ENCODE measurements at regions not wholly inside any gene's neighbourhood (a gene's known extent, or its start where the extent isn't known, plus 50 kb on each side); places are given as distances from the start of the nearest gene placed in this dataset.

DNA sequence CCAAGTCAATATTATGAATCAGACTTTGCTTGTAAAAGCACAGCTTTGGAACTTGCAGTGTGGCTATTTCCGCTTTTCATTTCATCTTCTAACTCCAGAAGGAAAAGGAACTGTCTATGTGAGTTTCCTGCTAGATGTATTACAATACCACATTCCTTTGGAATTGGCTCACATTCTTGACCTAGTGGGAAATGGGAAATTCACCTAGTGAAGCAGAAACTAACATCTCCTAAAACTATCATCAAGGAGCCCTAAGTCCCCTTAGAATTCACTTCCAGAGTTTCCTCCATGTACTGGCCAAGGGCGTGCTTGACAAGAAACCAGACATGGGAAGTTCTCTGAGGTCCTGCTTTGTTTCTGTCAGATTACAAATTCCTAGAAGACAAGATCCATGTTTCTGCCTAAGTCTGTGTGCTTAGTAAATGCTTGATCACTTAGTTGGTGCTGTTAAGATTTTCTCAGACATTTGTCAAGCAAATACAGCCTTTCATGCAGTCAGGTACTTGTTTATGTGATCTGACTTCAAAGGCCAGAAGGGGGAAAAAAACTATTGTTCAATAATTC, 275.7 kb upstream of the FN1 start:
- no peak for DNase-seq

DNA sequence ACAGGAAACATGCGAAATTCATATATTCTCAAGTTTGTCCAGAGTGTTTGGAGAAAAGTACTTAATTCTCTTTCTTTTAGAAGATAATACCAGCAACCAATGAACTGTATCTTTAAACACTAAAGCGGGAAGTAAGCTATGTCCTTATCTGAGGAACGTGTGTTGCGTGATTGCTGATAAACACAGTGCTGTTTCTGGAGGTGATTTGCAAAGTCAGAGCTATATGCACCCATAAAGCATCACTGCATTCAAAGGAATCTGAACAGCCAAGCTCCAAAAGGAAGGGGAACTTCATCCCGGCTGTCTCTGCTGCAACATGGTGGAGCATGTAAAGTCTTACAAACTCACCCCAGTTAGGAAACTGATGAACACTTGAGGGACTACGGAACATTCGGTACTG, 271.7 kb upstream of the FN1 start:
- DNase-seq: no peak

DNA sequence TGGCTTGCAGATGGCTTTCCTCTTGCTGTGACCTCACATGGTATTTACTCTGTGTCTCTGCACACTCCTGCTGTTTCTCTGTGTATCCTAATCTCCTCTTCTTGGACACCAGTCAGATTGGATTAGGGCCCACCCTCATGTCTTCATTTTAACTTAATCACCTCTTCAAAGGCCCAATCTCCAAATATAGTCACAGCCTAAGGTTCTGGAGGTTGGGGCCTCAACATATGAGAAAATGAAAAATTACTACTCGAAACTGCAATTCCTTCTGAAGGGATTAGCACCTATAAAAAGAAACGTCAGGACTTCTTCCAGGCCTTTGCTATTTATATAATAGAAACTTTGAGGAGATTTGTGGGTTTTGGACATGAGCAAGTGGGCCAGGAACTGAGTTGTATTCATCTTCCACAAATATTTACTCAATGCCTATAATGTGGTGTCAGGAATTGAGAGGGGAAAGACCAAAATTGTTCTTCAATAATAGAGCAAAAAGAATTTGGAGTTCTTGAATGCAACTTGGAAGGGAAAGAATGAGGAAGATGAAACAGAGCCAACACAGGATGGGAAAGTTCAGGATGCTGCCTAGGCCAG, 270.0 kb upstream of the FN1 start:
- no peak for DNase-seq

DNA sequence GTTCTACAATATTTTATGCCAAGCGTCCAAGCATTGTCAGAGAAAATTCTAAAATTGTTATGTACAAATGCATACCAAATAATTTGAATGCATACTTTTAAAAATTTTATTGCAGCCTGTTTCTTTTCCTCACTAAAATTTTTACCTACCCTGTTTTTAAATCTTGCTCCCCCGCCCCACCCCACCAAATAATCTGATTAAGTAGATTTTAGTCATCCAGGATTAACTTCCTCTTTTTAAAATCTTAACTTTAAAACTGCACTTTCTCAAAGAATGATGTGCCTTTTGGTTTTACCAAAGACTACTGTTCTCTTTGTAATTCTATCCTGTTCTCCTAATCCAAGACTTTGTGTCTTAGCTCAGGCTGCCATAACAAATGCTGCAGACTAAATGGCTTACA, 269.4 kb upstream of the FN1 start:
- DNase-seq: no peak

DNA sequence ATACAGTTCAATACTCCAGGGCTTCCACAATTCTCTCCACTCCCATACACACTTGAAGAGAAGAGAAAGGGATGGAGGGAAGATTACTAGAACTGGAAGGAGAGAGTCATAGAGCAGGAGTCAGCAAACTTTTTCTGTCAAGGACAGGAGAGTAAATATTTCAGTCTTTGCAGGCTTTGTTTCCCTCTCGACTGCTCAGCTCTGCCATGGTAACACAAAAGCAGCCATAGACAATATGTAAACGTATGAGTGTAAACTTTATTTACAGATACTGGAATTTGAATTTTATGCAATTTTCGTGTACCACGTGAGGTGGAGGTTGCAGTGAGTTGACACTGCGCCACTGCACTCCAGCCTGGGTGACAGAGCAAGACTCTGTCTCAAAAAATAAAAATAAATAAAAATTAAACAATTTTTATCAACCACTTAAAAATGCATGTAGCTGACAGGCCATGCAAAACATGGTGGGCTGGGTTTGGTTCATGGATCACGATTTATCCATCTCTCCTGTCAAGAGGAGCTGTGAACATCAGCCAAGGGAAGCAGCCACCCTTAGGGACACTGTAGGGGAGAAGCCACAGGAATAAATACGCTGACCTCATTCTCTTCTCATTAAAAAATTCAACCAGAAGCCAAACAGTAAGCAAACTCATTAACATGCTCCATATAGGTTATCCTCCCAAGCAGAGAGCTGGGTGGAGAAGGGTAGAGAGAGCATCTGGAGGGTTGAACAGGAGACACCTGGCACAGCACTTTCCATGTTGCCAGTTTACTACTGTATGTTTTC, 266.4 kb upstream of the FN1 start:
- DNase-seq: no peak

DNA sequence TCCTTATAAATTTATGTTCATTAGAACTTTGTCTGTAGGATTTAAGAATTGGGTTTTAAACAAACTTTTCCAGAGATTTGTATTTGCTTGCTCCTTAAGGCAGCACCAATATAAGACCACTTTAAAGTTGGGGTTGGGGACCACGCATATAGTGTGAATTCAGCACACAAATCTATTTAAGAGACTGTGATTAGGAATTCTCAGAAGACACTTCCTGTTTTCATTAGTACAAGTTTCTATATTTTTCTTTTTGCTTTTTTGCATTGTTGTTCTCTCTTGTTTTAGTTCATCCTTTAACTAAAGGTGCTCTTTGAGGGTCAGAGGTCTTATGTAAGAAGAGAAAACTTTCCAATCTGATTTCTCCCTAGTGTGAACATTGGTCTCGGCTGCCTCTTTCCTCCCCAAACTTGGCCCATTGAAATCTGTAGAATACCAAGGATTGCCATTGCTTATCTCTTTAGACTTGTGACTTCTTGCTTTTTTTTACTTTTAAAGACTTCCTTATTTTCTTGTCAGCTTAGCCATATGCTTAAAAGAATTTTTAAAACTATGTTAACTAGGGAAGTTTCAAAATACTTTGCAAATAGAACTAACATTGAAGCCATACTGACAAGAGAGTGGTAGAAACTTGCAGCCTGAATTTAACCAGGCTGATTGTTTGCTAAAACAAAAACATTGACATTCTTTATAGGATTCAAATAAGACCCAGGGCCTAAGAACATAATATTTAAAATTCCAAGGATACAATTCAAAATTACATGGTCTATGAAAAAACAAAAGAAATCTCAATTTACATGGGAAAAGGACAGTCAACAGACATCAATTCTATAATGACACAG, 264.1 kb upstream of the FN1 start:
- no peak for DNase-seq

DNA sequence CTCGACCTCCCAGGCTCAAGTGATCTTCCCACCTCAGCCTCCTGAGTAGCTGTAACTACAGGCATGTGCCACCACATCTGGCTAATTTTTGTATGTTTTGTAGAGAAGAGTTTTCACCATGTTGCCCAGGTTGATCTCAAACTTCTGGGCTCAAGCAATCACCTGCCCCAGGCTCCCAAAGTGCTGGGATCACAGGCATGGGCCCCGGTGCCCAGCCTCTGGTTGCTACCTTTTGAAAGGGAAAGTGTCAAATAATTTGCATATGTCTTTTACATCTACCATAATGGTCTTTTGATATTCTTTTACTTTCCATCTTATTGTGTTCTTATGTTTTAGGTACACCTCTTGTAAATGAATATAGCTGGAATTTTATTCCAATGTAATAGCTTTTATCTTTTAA, 263.1 kb upstream of the FN1 start:
- no peak for DNase-seq

DNA sequence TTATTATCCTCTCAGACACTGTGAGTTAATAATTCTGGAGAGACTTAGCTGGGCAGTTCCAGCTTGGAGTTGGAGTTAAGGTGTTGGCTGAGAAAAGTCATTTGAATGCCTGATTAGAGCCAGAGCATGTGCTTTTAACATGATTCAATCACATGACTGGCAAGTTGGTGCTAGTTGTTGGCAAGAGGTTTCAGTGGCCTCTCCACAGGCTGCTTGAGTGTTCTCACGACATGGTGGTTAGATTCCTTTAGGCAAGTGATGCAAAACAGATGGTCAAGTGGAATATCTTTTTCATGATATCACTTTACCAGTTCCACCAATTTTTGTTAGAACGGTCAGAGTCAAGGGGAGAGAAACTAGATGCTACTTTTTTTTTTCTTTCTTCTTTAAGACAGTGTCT, 262.7 kb upstream of the FN1 start:
- DNase-seq: no peak

DNA sequence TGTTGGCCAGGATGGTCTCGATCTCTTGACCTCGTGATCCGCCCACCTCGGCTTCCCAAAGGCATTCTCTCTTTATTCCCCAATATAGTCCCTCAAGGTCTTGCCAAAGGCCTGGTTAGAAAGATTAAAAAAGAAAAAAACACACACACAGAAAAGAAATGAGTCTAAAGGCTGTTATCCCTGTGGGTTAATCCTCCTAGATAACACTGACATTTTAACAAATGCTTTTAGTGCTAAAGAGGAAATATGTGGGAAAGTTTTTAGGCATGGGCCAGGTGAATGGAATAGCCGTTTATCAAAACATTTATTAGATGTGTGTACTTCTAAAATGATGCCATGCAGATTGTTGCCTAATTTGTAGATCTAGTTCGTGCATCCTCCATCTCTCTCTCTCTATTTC, 261.6 kb upstream of the FN1 start:
- DNase-seq: no peak

DNA sequence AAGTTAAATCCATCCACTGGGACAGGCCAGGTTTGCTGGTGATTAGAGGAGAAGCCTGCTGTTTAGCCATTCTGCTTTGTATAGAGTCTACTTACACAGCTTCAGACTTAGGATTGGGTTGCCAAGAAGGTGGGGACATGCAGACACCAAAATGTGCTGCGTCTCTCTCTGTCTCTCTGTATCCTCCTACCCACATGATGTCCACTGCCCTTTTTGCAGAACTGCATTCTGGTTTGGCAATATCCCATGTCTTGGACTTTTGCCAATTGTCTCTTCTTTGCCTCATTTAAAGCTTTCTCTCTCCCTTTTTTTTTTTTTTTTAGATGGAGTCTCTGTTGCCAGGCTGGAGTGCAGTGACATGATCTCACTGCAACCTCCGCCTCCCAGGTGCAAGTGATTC, 261.1 kb upstream of the FN1 start:
- DNase-seq: no peak

DNA sequence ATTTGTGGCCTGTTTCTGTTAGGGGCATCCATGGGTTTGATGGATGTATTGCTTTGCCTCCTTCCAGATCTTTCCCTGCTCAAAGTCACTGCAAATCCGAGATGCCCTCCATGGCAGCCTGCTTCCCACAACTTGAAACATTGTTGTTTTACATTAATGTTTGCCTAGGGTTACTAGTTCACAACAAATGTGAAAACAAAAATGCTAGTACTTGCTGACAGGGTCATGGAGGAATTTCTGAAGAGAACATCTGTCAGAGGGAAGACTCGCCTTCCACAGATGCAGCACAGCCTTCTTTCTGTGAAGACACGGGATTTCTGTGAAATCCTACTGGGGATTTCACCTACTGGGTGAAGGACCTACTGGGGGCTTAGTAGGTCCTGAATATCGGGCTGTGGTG, 260.0 kb upstream of the FN1 start:
- DNase-seq: no peak

DNA sequence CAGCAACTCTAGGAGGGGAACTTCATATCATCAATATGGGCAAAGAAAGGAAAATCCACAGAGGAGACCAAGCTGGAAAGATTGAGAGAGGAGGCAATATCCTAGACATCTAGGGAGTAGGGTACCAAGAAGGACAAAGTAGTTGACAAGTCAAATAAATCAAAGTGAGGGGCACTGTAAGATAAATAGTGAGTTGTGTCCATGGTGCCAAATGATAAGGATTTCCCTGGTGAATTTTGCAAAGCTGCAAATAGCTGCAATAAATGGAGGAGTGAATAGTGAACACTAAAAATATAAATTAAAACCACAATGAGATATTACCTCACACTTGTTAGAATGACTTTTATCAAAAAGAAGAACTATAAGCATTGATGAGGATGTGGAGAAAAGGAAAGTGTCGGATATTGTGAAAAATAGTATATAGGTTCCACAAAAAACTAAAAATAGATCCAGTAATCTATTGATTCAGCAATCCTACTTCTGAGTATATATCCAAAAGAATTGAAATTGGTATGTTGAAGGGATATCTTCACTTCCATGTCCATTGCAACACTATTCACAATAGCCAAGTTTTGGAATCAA, 258.2 kb upstream of the FN1 start:
- DNase-seq: no peak

DNA sequence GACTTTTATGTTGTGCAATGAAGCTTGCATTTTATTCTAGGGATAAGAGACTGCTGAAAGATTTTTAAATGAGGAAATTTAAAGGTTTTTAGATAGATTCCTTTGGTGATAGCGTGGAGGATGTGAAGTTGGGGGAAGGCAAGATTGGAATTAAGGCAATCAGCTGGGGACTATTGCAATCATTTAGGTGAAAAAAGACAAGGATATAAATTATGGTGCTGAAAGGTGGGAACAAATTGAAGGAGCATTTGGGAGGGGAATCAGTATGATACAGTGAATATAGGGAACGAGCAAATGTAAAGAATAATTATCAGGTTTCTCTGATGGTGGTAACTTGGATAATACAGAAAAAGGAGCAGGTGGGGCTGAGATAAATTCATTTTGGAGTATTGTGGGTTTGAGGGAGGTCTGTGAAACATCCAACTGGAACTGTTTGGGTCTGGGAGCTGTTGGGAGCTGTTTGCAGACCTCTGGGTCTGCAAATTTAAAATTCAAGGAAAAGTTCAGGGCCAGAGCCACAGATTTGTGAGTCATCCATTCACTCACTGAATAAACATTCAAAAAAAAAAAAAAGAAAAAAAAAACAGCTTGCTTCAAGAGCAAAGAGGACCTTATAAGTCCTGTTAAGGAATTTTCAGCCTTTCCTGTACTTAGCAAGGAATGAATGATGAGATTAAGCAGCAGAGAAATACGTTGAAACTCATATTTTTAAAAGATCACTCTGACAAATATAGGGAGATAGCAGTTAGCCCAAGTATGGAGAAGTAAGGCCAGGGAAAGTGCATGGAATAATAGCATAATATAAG, 257.5 kb upstream of the FN1 start:
- no peak for DNase-seq

DNA sequence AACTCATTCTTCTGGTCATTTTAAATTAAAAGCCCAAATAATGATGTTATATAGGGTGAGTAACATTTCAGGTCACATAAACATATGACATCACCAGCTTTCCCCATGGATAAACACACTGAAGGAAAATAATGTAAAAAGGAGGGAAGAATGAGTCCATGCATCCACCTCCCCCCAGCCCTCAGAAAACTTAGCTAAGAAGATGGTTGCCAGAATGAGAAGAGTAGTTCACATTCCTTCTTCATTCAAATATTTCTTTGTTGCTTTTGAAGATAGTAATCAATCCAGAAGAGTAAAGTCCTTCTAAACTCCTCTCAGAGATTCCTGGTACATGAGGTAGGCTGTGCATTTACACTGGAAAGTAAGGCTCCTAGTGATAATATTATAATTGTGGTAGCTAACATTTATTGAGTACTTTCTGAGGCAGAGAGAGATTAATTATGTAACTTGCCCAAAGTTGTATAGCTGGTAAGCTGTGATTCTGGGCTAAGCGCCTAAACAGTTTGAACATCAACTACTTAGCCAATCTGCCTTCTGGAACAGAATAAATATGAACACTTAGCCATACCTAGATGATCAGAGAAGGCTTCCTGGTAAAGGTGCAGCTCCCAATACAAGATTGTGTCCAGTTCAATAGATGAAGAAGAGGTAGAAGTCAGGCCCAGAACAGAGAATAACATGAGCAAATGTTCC, 256.7 kb upstream of the FN1 start:
- DNase-seq: no peak

DNA sequence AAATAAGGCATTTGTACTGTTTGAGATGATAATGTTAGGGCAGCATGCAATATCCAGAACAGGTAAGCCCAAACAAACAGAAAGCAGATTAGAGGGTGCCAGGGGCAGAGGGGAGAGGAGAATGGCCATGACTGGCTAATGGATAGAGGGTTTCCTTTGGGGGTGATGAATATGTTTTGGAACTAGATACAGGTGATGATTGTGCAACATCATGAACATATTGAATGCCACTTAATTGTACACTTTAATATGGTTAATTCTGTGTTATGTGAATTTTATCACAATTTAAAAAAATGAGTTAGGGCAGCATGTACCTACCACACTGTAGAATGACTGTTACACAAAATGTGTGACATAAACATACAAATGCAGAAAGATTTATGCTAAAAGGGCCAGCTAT, 255.5 kb upstream of the FN1 start:
- no peak for DNase-seq

DNA sequence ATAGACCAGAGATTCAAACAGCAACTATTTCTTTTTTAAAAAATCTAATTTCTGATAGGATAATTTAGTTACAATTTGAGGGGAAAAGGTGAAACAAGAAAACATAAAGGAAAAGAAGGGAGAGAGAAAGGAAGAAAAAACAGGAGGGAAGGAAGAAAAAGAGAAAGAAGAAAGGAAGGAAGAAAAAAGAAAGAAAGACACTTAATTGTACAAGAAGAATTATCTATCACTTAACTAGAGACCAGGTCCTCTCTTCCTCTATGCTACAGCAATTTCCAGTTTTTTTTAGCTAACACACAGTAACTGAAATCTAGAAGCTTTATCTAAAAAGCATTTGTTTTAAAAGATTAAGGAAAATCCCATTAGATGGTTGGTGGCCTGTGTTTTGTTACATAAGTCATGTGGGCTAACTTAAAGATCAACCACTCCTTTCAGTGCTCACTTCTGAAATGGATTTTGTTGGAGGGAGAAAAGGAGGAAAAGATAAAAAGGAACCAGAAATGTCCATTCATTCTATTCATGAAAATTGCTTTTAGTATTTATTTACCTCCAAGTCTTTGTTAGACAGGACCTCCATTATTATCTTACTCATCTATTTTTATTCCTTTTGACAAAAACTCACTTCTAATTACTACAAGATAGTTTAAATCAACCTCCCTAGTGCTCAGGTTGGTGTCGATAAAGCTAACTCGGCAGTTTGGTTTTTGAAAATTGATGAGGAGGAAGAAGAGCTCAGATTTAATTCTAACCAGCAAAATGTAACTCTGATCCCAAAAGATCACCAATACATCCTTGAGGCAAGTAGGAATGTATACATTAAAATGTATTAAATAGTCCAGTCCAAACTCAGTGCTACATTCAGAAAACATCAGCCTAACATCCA, 251.5 kb upstream of the FN1 start:
- DNase-seq: no peak

DNA sequence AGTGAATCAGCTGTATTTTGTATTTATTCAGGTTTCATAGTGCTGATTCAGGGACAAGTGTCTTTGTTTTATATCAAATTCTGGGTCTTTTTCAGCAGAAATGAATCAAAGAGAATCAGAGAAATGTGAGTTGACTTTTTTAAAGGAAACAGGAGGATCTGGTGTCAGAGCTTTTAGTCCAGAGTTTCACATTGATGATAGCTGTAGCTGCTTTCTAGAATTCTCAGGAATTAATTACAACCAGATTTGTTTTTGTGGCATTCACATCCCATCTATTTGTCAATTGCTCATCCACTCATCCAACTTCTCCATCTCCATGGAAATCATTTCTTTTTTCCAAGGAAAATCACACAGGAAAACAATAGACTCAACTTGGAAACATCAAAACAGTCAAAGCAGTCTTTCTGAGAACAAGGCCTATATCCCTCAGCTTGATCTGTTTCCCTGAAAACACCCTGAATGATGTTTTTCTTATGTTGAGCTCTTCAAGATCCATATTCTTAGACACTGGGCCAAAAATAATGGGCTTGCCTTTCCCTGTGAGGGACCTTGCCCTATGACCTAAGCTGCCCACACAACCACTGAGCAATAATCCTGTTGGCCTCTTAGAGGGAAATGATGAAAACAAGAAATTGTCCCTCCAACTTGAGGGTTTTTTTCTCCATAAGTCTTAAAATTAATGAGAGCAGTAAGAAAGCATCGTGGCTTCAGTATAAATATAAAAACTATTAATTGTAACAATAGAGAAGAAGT, 249.5 kb upstream of the FN1 start:
- no peak for DNase-seq

DNA sequence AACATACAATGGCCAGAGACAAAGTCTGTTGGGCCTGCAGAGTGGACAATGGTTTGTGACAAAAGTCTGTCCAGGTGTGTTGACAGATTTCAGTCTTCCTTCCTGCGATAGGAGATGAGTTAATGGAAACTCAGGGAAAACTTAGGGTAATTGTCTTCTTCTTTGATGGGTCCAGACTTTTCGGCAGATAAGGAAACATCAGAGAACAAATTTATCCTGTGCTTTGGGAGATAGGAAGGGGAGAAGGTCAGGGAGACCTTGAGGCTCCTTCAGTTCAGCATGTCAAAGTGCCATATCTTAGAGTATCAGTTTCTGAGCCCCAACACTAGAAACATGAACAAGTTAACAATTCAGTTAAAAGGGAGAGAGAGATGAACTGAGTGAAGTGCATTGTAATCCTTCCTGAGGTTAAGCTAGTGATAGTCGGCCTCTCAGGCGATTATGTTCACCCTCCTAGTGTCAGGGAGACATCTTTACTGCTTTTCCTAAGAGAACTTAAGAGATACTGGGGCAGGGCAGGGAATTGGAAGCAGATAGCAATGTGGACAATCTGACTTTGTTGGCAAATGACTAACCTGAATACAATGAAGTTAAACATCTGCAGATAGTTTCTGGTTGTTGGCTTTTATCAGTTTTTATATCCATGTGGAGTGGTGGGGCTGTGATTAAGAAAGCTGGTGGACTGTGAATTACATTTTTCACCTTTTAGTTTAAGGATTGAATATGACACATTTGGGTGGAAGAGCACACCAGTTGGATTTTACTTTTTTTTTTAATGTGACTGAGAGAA, 248.8 kb upstream of the FN1 start:
- no peak for DNase-seq

DNA sequence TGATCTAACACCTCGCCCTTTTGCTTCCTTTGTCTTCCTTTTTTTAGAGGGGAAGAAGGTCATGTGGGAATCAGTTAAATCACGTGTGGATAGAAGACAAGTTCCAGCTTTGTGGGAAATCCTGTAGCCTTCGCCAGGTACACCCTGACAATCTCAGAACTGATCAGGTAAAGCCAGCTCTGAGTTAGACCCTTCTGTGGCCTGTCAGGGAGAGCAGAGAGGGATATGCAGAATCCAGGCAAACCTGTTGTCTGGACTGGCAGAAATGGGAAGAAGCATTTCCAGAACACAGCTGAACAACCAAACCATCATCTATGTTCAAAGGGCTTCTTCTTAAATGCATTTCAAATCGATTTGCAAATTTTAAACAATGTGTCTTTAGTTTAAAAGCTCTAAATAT, 247.4 kb upstream of the FN1 start:
- DNase-seq: no peak
